ENCODE measurements at regions not wholly inside any gene's neighbourhood (a gene's known extent, or its start where the extent isn't known, plus 50 kb on each side); places are given as distances from the start of the nearest gene placed in this dataset.
"Not testable (repeated sequence)": the region's sequence is repeated elsewhere in the genome, so short reads cannot be mapped to it uniquely, and the experiment has no call there.

- not testable (repeated sequence) for TF ChIP-seq CTCF (IDR thresholded peaks at IDR 0.05; ENCODE audit: extremely low read depth in 1 of 2, insufficient read depth in 1 of 2, low read depth in 1 of 2, low read length in 2 of 2); POLR2A (IDR thresholded peaks at IDR 0.05; ENCODE audit: low read depth, low read length)
These were observed 133.6 kb upstream of the POMZP3 start for GRCh38 chr7:76760546-76761220.

Data from endothelial cell of umbilical vein (primary cell).